ENCODE measurements at regions not wholly inside any gene's neighbourhood (a gene's known extent, or its start where the extent isn't known, plus 50 kb on each side); places are given as distances from the start of the nearest gene placed in this dataset.
A peak's percentile ranks its signal among the peaks of the same experiment; 100 is the strongest.
"Not testable (repeated sequence)": the region's sequence is repeated elsewhere in the genome, so short reads cannot be mapped to it uniquely, and the experiment has no call there.

- no peaks in the 10 kb centered on the region for H3K9me1 ChIP-seq (ENCODE audit: control insufficient read depth, insufficient read depth, low read length)
- peak; percentile 26 to 54 (median 52); a peak in 5 of 6 replicates for TF ChIP-seq CTCF (IDR thresholded peaks at IDR 0.05 in 2 of 3, conservative IDR thresholded peaks at IDR 0.05 in 1 of 3; ENCODE audit: insufficient read depth in 2 of 3, low read depth in 1 of 3, low read length in 3 of 3)
- peak in 1 of 2 experiments; percentile 41; a peak in 2 of 4 replicates for TF ChIP-seq RAD21 (CRISPR knock-in tag; conservative IDR thresholded peaks at IDR 0.05 in 1 of 2, IDR thresholded peaks at IDR 0.05 in 1 of 2)
- TF ChIP-seq KLF10 (CRISPR knock-in tag; IDR thresholded peaks at IDR 0.05) = no peak
- peak; percentile 51; the same call in 1 of the 2 replicates for TF ChIP-seq ZNF263 (CRISPR knock-in tag; IDR thresholded peaks at IDR 0.05; ENCODE audit: borderline replicate concordance)
- 0 out of 2 replicates have a peak, but pooled peaks have one; percentile 9 for TF ChIP-seq SMC3 (conservative IDR thresholded peaks at IDR 0.05; ENCODE audit: insufficient read depth, low read depth, low read length)
- H3K4me1 ChIP-seq (replicated peaks in 1 of 2; ENCODE audit: control insufficient read depth in 2 of 2, insufficient read depth in 2 of 2, low read length in 2 of 2) = no peaks in the 10 kb centered on the region
- no peak overlapping the region for H3K27ac ChIP-seq (ENCODE audit: extremely low read depth, low read depth, low read length)
- BruUV-seq (replicated peaks) = no TSS peak
- no peak overlapping the region for H3K4me2 ChIP-seq (ENCODE audit: insufficient read depth, low read length)
- H2AFZ ChIP-seq (ENCODE audit: low read depth, low read length) = no peak overlapping the region
- intact Hi-C loops (cut with micrococcal nuclease) (loop anchor here (10.0 kb wide), 1 partner anchor 46 kb away; no protein-coding TSS in a partner anchor), in situ Hi-C loops (cut with MboI) (no loop called here)
- H3K9ac ChIP-seq (ENCODE audit: insufficient read depth in 1 of 2, low read depth in 2 of 2, low read length in 2 of 2) = no peak overlapping the region
- H3K4me3 ChIP-seq = no peak overlapping the region
- ChIA-PET CTCF (ENCODE audit: low intra/inter-chr PET ratio) (no interaction called here), POLR2A (interaction anchor here (0.6 to 0.7 kb wide), 2 partner anchors 29 to 451 kb away, joined by 3 read pairs; no protein-coding TSS in a partner anchor)
- 9% methylated on average over 2 of the region's 2 CpGs for WGBS (ENCODE audit: insufficient coverage, low coverage, missing lambda C conversion rate)
- no peaks in the 10 kb centered on the region for H4K20me1 ChIP-seq (replicated peaks; ENCODE audit: control insufficient read depth, insufficient read depth, low read length)
- H3K27me3 ChIP-seq (ENCODE audit: control insufficient read depth in 2 of 2, insufficient read depth in 2 of 2, low read length in 2 of 2) = no peaks in the 10 kb centered on the region
- FAIRE-seq (no peak), ATAC-seq (peak; percentile 92), DNase-seq (ENCODE audit: extremely low read depth in 1 of 4, low spot score in 3 of 4) (peak; percentile 12 to 48 (median 28))
- no peaks in the 10 kb centered on the region for H3K36me3 ChIP-seq (ENCODE audit: control insufficient read depth, insufficient read depth, low read length)
- H3K9me3 ChIP-seq (replicated peaks; ENCODE audit: control insufficient read depth, insufficient read depth, low read depth, low read length) = no peaks in the 10 kb centered on the region
- no peaks in the 10 kb centered on the region for H3K79me2 ChIP-seq (ENCODE audit: control insufficient read depth, insufficient read depth, low read length)
These were observed 255.2 kb upstream of the WSB1 start for GRCh38 chr17:27038676-27039075.

GRCh38 chr17:27045039-27045438 is 248.9 kb upstream of the WSB1 start:
- H3K4me3 ChIP-seq; DNase-seq (ENCODE audit: extremely low read depth in 1 of 4, low spot score in 3 of 4); intact Hi-C loops (cut with micrococcal nuclease); H4K20me1 ChIP-seq (replicated peaks; ENCODE audit: control insufficient read depth, insufficient read depth, low read length); H3K79me2 ChIP-seq (ENCODE audit: control insufficient read depth, insufficient read depth, low read length); H3K36me3 ChIP-seq (ENCODE audit: control insufficient read depth, insufficient read depth, low read length); H3K4me1 ChIP-seq (replicated peaks in 1 of 2; ENCODE audit: control insufficient read depth in 2 of 2, insufficient read depth in 2 of 2, low read length in 2 of 2); ATAC-seq; FAIRE-seq; H2AFZ ChIP-seq (ENCODE audit: low read depth, low read length); CTCF ChIA-PET (ENCODE audit: low intra/inter-chr PET ratio); H3K9me1 ChIP-seq (ENCODE audit: control insufficient read depth, insufficient read depth, low read length); H3K27me3 ChIP-seq (ENCODE audit: control insufficient read depth in 2 of 2, insufficient read depth in 2 of 2, low read length in 2 of 2); BruUV-seq (replicated peaks); H3K9me3 ChIP-seq (replicated peaks; ENCODE audit: control insufficient read depth, insufficient read depth, low read depth, low read length); H3K9ac ChIP-seq (ENCODE audit: insufficient read depth in 1 of 2, low read depth in 2 of 2, low read length in 2 of 2); H3K4me2 ChIP-seq (ENCODE audit: insufficient read depth, low read length); H3K27ac ChIP-seq (ENCODE audit: extremely low read depth, low read depth, low read length); in situ Hi-C loops (cut with MboI): not testable (repeated sequence)
- POLR2A ChIA-PET = interaction anchor here (0.8 to 1.1 kb wide), 2 partner anchors 9 to 19 kb away, joined by 3 read pairs; no protein-coding TSS in a partner anchor
- 39% methylated on average over 8 of the region's 12 CpGs for WGBS (ENCODE audit: insufficient coverage, low coverage, missing lambda C conversion rate)

All from K562 (cell line).